ENCODE measurements at regions not wholly inside any gene's neighbourhood (a gene's known extent, or its start where the extent isn't known, plus 50 kb on each side); places are given as distances from the start of the nearest gene placed in this dataset.

GRCh38 chr10:2895594-2896196 lies 171.7 kb upstream of the PFKP start:
- H3K36me3 Mint-ChIP-seq (ENCODE audit: low read depth): no peaks in the 10 kb centered on the region; the same call in 2 of the 3 replicates
- peaks cover 7% of the 10 kb centered on the region for H3K4me1 Mint-ChIP-seq
- H3K4me3 Mint-ChIP-seq: no peak overlapping the region
- TF ChIP-seq EZH2 (IDR thresholded peaks at IDR 0.05; ENCODE audit: low read depth, unreplicated experiment) (no peak), POLR2AphosphoS5 (IDR thresholded peaks at IDR 0.05; ENCODE audit: low read depth) (no peak), JUNB (IDR thresholded peaks at IDR 0.05; ENCODE audit: unreplicated experiment) (no peak)
- TF ChIP-seq, protein P1, sequence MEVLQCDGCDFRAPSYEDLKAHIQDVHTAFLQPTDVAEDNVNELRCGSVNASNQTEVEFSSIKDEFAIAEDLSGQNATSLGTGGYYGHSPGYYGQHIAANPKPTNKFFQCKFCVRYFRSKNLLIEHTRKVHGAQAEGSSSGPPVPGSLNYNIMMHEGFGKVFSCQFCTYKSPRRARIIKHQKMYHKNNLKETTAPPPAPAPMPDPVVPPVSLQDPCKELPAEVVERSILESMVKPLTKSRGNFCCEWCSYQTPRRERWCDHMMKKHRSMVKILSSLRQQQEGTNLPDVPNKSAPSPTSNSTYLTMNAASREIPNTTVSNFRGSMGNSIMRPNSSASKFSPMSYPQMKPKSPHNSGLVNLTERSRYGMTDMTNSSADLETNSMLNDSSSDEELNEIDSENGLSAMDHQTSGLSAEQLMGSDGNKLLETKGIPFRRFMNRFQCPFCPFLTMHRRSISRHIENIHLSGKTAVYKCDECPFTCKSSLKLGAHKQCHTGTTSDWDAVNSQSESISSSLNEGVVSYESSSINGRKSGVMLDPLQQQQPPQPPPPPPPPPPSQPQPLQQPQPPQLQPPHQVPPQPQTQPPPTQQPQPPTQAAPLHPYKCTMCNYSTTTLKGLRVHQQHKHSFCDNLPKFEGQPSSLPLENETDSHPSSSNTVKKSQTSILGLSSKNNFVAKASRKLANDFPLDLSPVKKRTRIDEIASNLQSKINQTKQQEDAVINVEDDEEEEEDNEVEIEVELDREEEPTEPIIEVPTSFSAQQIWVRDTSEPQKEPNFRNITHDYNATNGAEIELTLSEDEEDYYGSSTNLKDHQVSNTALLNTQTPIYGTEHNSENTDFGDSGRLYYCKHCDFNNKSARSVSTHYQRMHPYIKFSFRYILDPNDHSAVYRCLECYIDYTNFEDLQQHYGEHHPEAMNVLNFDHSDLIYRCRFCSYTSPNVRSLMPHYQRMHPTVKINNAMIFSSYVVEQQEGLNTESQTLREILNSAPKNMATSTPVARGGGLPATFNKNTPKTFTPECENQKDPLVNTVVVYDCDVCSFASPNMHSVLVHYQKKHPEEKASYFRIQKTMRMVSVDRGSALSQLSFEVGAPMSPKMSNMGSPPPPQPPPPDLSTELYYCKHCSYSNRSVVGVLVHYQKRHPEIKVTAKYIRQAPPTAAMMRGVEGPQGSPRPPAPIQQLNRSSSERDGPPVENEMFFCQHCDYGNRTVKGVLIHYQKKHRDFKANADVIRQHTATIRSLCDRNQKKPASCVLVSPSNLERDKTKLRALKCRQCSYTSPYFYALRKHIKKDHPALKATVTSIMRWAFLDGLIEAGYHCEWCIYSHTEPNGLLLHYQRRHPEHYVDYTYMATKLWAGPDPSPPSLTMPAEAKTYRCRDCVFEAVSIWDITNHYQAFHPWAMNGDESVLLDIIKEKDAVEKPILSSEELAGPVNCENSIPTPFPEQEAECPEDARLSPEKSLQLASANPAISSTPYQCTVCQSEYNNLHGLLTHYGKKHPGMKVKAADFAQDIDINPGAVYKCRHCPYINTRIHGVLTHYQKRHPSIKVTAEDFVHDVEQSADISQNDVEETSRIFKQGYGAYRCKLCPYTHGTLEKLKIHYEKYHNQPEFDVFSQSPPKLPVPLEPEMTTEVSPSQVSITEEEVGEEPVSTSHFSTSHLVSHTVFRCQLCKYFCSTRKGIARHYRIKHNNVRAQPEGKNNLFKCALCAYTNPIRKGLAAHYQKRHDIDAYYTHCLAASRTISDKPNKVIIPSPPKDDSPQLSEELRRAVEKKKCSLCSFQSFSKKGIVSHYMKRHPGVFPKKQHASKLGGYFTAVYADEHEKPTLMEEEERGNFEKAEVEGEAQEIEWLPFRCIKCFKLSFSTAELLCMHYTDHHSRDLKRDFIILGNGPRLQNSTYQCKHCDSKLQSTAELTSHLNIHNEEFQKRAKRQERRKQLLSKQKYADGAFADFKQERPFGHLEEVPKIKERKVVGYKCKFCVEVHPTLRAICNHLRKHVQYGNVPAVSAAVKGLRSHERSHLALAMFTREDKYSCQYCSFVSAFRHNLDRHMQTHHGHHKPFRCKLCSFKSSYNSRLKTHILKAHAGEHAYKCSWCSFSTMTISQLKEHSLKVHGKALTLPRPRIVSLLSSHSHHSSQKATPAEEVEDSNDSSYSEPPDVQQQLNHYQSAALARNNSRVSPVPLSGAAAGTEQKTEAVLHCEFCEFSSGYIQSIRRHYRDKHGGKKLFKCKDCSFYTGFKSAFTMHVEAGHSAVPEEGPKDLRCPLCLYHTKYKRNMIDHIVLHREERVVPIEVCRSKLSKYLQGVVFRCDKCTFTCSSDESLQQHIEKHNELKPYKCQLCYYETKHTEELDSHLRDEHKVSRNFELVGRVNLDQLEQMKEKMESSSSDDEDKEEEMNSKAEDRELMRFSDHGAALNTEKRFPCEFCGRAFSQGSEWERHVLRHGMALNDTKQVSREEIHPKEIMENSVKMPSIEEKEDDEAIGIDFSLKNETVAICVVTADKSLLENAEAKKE (CRISPR knock-in tag; IDR thresholded peaks at IDR 0.05): peak; percentile 43; the same call in 1 of the 2 replicates
- H3K9me2 ChIP-seq (ENCODE audit: insufficient read depth): no peaks in the 10 kb centered on the region
- no peaks in the 10 kb centered on the region for H3K4me1 ChIP-seq (ENCODE audit: insufficient read depth)
- H3K27ac Mint-ChIP-seq: no peak overlapping the region
- no peak overlapping the region for H3K27ac ChIP-seq (ENCODE audit: low read depth)
- no peak overlapping the region for H3K4me3 ChIP-seq
- H3K79me2 ChIP-seq (replicated peaks; ENCODE audit: insufficient read depth): no peaks in the 10 kb centered on the region
- no peaks in the 10 kb centered on the region; the same call in 1 of the 2 replicates for H4K20me1 ChIP-seq (replicated peaks; ENCODE audit: insufficient read depth)
- ATAC-seq (peak; percentile 94), DNase-seq (ENCODE audit: low spot score) (peak; percentile 36)
- H3F3A ChIP-seq (replicated peaks; ENCODE audit: low read depth): no peaks in the 10 kb centered on the region
- H3K4me2 ChIP-seq: no peak overlapping the region
- H3K36me3 ChIP-seq (ENCODE audit: insufficient read depth): no peaks in the 10 kb centered on the region
- H3K9me3 Mint-ChIP-seq: no peaks in the 10 kb centered on the region
- peak overlapping the region; percentile 92 for H2AFZ ChIP-seq
- H3K27me3 ChIP-seq (ENCODE audit: insufficient read depth): no peaks in the 10 kb centered on the region
- no peaks in the 10 kb centered on the region for H3K27me3 Mint-ChIP-seq (ENCODE audit: insufficient read depth, low read depth, poor library complexity)

DNA sequence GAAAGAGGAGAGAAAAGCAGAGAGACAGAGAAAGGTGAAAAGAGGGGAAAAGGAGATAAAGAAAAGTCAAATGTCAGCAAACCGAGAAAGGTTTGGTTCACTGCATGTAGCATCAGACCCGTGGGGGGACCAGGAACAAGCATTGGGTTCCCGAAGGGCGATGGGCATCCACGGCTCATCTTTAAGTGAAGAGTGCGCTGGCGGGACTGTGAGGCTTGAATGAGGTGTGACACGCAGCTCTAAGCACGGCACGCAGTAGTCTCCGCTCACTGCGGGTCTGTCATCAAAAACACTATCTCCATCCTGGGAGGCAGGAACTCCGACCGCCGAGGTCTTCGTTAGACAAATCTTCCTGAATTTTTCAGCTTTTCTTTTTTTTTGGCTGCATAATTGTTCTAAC lies 173.4 kb upstream of the PFKP start:
- Histone ChIP-seq H3K79me2 (replicated peaks; ENCODE audit: insufficient read depth) (no peaks in the 10 kb centered on the region), H3K9me2 (ENCODE audit: insufficient read depth) (no peaks in the 10 kb centered on the region), H3K27ac (ENCODE audit: low read depth) (no peak overlapping the region), H3K4me1 (ENCODE audit: insufficient read depth) (no peaks in the 10 kb centered on the region), H4K20me1 (replicated peaks; ENCODE audit: insufficient read depth) (no peaks in the 10 kb centered on the region; the same call in 1 of the 2 replicates), H3K36me3 (ENCODE audit: insufficient read depth) (no peaks in the 10 kb centered on the region), H2AFZ (0 out of 2 replicates have a peak overlapping the region, but pooled peaks have one; percentile 18), H3K27me3 (ENCODE audit: insufficient read depth) (no peaks in the 10 kb centered on the region), H3K4me3 (no peak overlapping the region), H3F3A (replicated peaks; ENCODE audit: low read depth) (no peaks in the 10 kb centered on the region), H3K4me2 (no peak overlapping the region)
- H3K27me3 Mint-ChIP-seq (ENCODE audit: insufficient read depth, low read depth, poor library complexity): no peaks in the 10 kb centered on the region
- H3K4me3 Mint-ChIP-seq: no peak overlapping the region
- ATAC-seq (no peak), DNase-seq (ENCODE audit: low spot score) (no peak)
- no peak overlapping the region for H3K27ac Mint-ChIP-seq
- no peaks in the 10 kb centered on the region for H3K36me3 Mint-ChIP-seq (ENCODE audit: low read depth)
- H3K9me3 Mint-ChIP-seq: no peaks in the 10 kb centered on the region
- H3K4me1 Mint-ChIP-seq: peaks cover 7% of the 10 kb centered on the region
- TF ChIP-seq JUNB (IDR thresholded peaks at IDR 0.05; ENCODE audit: unreplicated experiment) (no peak), POLR2AphosphoS5 (IDR thresholded peaks at IDR 0.05; ENCODE audit: low read depth) (no peak), ZNF114 (CRISPR knock-in tag; IDR thresholded peaks at IDR 0.05) (no peak)
- TF ChIP-seq, protein P1 (CRISPR knock-in tag; IDR thresholded peaks at IDR 0.05): no peak
